ENCODE measurements at regions not wholly inside any gene's neighbourhood (a gene's known extent, or its start where the extent isn't known, plus 50 kb on each side); places are given as distances from the start of the nearest gene placed in this dataset.

- TF ChIP-seq CTCF (conservative IDR thresholded peaks at IDR 0.05 in 1 of 2, IDR thresholded peaks at IDR 0.05 in 1 of 2; ENCODE audit: low read depth in 1 of 2, low read length in 2 of 2) (no peak), EZH2 (IDR thresholded peaks at IDR 0.05; ENCODE audit: low read length, missing control alignments) (no peak)
These were observed 386.6 kb downstream of the DIPK2A start for GRCh38 chr3:144358191-144358590.
